Stimulated activated CD4-positive, alpha-beta T cell treated with anti-CD3 and anti-CD28 coated beads, TNF-alpha, amount 100 ng/mL, for 48 hours (primary cell): ENCODE measurements at regions not wholly inside any gene's neighbourhood (a gene's known extent, or its start where the extent isn't known, plus 50 kb on each side); places are given as distances from the start of the nearest gene placed in this dataset.
"Not testable (repeated sequence)": the region's sequence is repeated elsewhere in the genome, so short reads cannot be mapped to it uniquely, and the experiment has no call there.

Experiments used
- DNase-seq, 3 donors: peaks; one replicate each; pipeline ENCODE4 v3.0.0-alpha.2; 2020; ENCODE audit warnings: low read depth in 3 of 3

DNA sequence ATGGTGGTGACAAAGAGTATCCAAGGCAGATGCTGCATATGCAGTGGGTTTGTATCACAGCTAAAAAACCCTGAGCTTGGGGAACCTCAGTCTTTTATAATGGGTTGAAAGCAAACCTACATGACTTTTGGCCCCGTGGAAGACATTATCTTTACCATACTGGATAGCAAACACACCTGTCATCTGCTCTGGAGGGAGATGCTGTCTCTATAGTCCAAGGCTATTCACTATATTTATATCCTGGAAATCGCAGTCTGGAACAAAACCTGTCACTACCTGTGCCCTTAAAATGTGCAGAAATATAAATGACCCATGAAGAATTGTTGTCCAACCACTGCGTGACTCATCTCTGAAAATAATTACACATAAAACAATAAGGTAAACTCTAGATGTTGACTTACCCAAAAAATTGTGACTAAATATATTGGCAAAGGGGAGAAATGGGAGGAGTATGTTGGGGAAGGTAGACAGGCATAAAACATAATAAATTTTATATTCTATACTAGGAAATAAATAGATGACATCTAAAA, 121.0 kb upstream of the CXADR start:
- DNase-seq = no peak

DNA sequence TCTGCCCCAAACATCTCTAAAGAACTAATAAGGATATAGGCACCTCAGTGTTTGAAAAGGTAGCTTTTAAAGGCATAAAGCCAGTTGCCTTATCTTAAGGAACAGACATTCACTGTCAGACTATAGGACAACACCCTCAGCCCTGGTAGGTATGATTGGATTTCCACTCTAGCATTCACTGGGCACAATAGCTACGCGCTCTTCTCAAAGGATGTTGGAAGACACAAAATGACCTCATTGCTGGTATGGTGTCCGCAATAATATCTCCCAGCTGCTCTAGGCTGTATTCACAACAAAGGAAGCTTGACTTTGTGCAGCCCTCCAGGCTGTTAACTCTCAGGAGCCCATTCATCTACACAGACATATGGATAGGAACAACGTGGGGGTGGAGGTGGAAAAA, 119.4 kb upstream of the CXADR start:
- DNase-seq = no peak

DNA sequence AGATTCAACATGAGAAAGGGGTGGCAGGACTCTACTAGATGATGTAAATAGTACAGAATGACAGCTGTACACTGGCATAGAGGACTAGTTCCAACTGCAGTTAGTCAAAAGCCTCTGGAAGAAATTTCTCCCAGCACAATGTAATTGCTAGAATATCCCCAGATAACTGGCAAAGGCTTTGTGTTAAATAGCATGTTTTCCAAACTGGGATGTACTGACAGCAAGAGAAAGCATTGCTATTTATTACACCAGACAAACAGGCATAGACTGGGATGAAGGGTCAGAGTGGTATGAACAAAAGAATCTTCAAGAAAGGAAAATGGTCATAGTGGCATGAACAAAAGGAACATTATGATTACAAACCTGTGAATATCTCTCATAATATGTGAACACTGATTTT, 115.9 kb upstream of the CXADR start:
- DNase-seq = no peak

DNA sequence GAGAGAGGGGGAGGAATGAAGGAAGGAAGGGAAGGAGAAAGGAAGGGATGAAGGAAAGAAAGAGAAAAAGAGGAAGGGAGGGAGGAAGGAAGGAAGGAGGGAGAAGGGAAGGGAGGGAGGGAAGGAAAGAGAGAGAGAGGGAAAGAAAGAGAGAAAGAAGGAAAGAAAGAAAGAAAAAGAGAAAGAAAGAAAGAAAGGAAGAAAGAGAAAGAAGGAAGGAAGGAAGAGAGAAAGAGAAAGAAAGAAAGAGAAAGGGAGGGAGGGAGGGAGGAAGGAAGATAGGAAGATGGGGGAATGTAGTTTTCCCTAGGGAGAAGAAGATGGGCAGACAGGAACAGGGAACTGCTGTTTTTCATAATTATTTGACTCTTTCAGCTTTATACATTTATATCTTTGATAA, 115.1 kb upstream of the CXADR start:
- no peak for DNase-seq

DNA sequence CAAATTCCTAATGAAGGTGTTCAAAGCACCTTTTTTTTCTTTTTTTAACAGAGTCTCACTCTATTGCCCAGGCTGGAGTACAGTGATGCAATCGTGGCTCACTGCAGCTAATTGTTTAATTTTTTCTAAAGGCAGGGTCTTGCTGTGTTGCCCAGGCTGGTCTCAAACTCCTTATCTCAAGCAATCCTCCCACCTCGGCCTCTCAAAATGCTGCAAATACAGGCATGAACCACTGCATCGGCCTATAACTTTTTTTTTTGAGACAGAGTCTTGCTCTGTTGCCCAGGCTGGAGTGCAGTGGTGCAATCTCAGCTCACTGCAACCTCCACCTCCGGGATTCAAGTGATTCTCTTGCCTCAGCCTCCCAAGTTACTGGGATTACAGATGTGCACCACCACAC, 113.9 kb upstream of the CXADR start:
- DNase-seq = not testable (repeated sequence)

DNA sequence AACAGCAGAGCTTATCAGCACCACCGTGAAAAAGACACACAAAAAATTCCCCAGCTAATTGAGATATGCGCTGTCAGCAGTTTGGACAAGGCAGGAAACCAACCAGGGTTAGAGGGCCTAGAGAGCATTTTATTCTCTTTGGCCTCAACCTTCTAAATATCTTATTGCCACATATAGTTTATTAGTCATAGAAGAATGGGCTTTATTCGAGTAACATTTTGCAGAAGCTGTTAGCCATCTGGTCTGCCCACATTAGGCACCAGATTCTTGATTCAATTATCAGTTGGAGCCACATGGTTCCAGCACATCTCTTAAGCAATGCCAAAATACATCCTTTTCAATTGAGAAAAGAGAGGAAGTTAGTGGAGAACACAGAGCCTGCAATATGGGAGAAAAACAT, 109.9 kb upstream of the CXADR start:
- DNase-seq = no peak

DNA sequence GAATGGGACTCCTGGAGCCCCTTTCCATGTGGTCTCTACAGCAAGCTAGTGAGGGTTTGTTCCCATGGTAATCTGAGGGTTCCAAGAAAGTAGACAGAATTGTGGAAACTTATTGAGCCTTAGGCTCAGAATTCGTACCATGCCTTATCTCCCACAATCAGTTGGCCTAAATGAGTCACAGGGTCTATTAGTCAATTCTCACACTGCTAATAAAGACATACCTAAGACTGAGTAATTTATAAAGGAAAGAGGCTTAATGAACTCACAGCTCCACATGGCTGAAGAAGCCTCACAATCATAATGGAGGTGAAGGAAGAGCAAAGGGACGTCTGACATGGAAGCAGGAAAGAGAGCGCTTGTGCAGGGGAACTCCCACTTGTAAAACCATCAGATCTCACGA, 106.6 kb upstream of the CXADR start:
- no peak for DNase-seq

DNA sequence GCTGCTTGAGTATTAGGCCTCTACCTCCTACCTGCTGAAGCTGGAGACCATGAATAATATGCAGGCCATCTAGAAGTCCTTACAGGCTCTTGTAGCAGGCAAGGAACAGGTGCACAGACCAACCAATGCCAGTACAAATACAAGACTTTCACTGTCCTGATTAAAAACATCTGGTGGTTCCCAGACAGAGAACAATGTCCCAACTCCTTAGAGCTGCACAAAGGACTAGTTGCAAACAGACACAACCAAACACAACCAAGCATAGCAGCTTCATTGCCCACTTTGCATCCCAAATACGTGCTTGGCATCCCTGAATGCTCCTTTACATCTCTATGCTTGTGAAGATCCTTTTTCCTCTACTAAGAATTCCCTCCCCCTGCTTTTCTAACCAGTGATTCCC, 98.1 kb upstream of the CXADR start:
- no peak for DNase-seq

DNA sequence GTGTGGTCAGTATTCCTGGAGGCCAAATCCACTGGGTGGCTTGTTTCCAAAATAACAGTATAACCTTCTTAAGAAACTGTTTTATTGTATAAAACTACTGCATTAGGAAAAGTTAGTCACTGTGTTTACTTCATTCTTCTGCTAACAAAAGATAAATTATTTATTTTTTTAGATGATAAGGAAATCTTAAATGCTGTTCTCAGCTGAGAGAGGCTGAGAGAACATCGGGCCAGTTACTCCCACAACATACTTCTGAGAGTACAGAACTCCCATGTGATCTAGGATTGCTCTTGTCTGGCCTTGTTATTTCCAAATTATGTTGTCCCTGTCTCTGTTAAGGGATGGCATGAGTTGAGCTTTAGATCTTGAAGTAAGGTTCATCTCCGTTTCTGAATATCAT, 96.7 kb upstream of the CXADR start:
- DNase-seq = no peak

DNA sequence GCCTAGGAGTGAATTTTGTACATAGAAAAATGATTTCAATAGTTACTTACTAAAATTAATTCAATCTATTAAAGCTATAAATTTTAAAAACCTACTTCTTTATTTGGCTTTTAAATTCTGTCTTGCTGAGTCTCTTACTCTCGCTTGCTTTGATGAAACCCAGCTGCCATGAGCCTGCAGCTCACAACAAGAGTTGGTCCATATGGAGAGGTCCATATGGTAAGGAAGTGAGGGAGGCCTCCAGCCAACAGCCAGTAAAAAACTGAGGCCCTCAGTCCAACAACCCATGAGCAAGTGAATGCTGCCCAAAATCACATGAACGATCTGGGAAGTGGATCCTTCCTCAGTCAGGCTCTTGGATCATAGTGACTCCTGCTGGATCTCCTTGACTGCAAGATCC, 89.9 kb upstream of the CXADR start:
- DNase-seq = no peak

DNA sequence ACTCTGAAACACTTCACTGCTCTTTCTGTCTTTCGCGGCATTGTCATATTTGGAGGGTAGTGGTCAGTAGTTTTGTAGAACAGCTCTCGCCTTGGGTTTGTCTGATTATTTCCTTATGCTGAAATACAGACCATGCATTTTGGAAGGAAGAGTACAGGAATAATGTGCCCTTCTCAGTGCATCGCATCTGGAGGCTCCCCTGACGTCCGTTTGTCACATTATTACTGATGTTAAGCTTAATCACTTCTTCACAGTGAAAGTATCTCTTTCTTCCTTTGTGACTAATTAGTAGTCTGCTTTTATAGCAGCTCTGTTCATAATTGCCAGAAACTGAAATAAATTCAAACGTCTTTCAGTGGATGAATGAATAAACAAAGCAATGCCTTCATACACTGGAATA, 85.7 kb upstream of the CXADR start:
- DNase-seq = no peak

DNA sequence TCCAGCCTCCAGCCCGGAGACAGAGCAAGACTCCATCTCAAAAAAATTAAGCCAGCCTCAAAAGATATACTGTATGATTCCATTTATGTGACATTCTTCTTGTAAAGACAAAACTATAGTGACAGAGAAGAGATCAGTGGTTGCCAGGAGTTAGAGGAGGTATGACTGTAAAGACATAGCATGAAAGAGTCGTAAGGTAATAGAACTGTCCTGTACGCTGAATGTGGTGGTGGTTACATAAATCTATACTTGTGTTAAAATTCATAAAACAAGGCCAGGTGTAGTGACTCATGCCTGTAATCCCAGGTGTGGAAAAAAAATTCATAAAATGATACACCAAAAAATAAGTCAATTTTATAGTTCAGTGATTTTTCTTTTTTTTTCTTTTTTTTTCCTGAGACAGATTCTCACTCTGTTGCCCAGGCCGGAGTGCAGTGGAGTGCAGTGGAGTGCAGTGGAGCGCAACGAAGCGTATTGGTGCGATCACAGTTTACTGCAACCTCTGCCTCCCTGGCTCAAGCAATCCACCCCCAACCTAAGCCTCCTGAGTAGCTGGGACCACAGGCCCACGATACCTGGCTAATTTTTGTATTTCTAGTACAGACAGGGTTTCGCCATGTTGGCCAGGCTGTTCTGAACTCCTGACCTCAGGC, 84.9 kb upstream of the CXADR start:
- DNase-seq = no peak

DNA sequence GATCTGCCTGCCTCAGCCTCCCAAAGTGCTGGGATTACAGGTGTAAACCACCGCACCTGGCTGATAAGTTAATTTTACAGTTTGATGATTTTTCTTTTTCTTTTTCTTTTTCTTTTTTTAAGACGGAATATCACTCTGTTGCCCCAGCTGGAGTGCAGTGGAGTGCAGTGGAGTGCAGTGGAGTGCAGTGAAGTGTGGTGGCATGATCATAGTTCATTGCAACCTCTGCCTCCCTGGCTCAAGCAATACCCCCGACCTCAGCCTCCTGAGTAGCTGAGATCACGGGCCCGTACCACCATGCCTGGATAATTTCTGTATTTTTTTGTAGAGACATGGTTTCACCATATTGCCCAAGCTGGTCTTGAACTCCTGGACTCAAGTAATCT, 84.4 kb upstream of the CXADR start:
- DNase-seq = no peak

DNA sequence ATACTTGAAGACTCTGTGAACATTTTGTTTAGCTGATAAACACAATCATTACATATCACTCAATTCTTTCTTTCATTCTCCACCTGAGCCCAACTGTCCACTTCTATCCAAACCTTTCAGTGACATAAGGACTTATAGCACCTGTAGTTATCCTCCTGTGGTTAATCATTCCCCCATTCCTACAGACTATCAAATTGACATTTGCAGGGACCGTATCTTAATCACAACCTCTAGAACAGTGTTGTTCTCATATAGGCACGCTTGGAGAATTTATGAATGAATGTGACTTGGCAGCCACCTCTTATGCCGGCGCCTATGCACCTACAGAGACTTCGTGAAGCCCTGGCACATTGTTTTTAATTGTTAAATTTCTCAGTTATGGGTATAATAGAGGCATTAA, 83.9 kb upstream of the CXADR start:
- no peak for DNase-seq

DNA sequence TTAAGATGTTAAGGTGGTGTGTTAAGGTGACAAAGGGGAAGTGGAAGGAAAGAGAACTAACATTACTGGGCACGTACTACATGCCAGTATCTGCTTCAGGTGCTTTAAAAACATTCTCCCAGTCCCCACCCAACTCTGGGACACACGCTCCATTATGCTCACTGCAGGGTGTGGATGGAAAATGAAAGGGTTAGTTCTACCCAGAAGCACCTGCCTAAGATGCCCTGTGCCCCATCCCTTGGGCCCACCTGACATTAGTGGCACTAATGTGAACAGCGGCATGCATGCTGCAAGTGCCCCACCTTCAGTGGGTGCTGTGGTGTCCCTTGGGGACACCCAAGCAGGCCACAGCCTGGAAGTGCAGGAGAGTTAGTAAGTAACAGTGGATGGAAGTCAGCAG, 82.9 kb upstream of the CXADR start:
- no peak for DNase-seq

DNA sequence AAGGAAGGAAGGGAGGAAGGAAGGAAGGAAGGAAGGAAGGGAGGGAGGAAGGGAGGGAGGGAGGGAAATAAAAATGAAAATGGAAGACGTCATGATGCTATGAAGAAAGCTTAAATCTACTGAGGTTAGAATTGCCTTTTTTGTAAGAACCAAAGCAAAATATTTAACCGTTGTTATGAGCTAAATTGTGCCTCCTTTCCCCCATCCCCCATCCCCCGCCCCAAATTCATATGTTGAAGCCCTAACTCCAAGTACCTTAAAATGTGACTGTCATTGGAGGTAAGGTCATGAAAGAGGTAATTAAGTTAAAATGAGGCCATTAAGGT, 80.1 kb upstream of the CXADR start:
- DNase-seq = no peak

DNA sequence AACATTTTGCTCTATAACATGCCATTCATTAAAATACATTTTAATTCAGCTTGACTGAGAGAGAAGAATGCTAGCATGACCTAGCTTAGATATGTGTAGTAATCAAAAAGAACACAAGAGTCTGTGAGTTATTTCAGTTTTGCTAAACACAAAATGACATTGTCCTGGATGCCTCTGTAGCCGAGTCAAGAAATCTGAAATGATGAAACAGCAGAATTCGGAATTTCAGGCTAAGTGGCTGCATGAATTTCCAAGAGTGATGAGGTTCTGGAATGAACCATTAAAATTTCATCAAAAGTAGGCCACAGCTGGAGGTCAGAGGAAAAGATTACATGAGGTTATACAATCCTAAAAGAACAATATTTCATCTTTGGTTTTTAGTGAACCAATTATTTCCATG, 79.1 kb upstream of the CXADR start:
- no peak for DNase-seq

DNA sequence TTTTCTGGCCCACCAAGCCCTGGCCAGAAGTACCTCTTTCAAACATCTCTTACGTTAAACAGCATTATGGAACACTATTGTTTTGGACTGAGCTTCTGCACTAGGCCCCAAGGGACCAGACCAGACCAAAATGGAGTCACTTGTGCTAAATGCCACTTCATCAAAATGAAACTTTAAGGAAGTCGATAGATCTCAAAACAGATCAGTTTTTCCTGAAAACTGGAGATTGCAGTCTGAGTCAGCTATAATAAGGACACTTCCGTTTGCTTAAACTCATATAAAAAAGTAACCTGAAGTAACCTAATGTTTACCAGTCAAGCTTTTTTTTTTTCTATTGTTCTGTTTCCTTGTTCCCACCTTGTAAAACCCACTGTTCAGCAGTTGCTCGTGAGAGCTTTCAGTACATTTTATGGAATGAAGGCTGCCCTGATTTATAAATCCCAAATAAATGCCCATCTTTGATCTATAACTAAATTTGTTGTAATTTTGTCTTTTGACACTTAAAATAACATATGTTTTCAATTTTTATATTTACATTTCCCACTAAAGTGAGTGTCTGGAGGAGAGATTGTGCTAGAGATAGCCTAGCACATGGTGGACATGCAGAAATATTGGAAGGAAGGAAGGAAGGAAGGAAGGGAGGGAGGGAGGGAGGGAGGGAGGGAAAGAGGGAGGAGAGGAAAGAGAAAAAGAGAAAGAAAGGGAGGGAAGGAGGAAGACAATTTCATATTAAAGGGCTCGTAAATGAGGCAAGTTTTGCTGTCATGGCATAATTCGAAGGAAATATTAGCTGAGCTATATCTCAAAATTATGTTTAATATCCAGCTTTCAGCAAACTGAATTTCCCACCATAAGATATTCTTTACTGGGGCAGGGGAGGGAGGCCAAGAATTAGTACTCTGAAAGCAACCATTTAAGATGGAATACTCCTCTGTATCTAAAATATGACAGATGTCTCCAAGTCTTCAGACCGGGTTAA, 77.0 kb upstream of the CXADR start:
- DNase-seq = no peak

DNA sequence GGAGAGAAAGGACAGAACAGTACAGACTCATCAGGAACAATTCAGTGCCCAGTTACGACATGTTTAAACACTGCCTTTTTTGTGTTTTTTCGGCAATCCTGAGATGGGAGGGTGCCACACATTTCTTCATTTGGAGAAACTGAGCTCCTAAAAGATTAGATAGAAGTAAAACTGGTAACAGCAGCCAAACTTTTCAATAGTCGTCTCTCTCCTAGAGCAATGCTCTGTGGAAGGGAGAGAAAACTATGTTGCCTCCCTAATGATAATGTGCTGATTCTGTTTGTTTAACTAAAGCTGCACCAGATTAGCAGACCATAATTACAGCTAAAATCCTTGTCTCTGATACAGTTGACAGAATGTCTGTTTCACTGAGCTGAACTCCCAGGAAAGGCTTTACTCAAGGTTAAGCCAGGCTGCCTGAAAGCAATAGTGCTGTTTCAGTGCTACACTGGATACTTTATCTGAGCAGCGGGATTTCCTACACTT, 76.2 kb upstream of the CXADR start:
- DNase-seq = no peak

DNA sequence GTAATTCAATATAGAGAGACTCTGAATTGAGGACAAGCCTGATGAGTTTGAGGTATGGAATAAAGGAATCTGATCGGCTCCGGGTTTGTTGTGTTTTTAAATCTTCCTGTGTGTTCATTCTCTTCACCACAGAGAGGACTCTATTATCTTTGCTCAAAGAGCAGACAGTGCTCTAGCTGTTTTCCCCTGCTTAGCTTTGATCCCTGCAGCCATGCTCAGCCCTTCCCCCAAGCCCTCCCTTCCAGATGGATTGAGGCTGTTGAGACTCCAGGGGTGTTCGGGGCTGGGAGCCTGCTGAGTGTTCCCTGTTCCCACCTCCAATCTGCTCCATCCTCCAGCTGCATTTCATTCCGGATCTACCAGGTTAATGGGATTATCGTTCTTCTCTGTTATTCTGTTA, 74.2 kb upstream of the CXADR start:
- no peak for DNase-seq

DNA sequence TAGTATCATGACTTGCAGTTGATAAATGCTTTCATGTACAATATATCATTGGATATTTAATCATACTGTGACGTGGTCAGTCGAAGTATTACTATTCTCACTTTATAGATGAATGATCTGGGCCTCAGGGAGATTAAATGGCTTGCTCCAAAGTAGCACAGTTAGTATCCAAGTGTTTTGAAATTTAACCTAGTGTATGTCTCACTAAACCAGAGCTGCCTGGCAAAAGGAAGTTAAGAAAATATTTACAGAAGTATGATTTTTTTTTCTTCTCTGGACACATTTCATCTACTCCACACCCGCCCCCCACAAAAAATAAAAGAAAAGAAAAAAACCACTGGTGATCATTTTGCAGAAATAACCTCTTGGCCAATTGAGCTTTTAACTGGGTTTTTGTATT, 71.9 kb upstream of the CXADR start:
- no peak for DNase-seq

DNA sequence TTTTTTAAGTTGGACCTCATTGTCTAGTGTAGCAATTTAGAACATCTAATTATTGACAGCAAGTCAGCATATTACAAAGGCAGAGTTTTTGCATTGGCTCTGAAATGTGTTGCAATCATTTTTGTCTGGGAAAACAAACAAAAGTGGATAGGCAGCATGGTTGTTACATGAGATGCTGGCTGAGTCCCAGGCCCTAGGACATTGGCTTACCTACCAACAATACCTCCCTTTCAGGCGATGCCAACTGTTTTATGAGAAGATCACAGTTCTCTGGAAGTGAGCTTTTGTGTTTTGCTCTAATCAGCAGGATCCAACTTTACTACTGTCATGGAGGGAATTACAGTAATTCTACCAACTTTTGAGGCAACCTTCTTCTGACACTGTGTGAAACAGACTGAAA, 71.5 kb upstream of the CXADR start:
- DNase-seq = no peak

DNA sequence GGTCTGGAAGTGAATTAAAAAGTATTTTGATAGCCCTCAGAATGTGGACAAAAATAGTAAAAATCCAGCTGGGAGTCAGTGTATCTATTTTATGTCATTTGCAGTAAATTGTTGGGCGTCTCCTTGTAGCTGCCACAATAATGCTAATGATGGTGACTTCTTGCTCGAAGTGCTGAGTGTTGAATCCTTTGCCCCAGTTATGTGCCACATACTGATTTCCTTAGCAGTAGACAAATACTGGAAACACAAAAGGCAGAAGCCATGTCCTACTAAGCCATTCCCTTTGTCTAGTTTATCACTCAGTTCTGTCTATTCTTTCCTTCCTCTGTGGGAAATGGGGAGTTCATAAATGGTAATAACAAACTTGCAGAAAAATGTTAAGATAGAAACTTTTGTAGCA, 70.7 kb upstream of the CXADR start:
- DNase-seq = no peak
